Caco-2 (cell line): ENCODE measurements at regions not wholly inside any gene's neighbourhood (a gene's known extent, or its start where the extent isn't known, plus 50 kb on each side); places are given as distances from the start of the nearest gene placed in this dataset.

Source experiments
- BruUV-seq: library from RNA; stranded (reverse); fragments of 400-500 nt; replicated peaks from 2 replicates; lab custom pipeline; 2021; lab: Mats Ljungman, UMichigan
- CTCF ChIA-PET: fragments of 300-600 bp; sonication (Branson Sonifier 250); formaldehyde crosslinking; loops from one replicate; lab custom pipeline; 2022; ENCODE audit warnings: antibody characterized with exemption; lab: Charles Lee
- POLR2A ChIA-PET: fragments of 300-600 bp; sonication (Branson Sonifier 250); formaldehyde crosslinking; loops from one replicate; lab custom pipeline; 2022; ENCODE audit warnings: antibody characterized with exemption; lab: Charles Lee
- DNase-seq, 2 experiments: peaks; one replicate each; pipeline versions ENCODE4 v3.0.0 to v3.0.0-alpha.2; 2020 to 2022
- H3K27me3 ChIP-seq: replicated peaks from 2 replicates; pipeline ENCODE4 v1.6.0; 2011; ENCODE audit warnings: low read length; ENCODE audit not compliant: control insufficient read depth, insufficient read depth
- H3K36me3 ChIP-seq: 2 replicates; pipeline ENCODE4 v1.5.1; 2011; ENCODE audit warnings: low read length; ENCODE audit not compliant: control insufficient read depth, insufficient read depth
- H3K4me1 ChIP-seq: fragments of 250-450 bp; sonication (Bioruptor Pico); 2 replicates; pipeline ENCODE4 v1.5.1; 2020; ENCODE audit warnings: mild to moderate bottlenecking
- H3K4me3 ChIP-seq: 2 replicates; pipeline ENCODE4 v1.5.1; 2011; ENCODE audit warnings: low read depth, mild to moderate bottlenecking, control low read depth, low read length
- H3K9me3 ChIP-seq: fragments of 250-450 bp; sonication (Bioruptor Pico); 2 replicates; pipeline ENCODE4 v1.5.1; 2020; ENCODE audit warnings: mild to moderate bottlenecking, moderate library complexity
- H3K27ac Mint-ChIP-seq: one replicate; pipeline ENCODE4 v1.8.0; 2022; ENCODE audit warnings: mixed read lengths; ENCODE audit not compliant: unreplicated experiment
- H3K27me3 Mint-ChIP-seq: one replicate; pipeline ENCODE4 v1.8.0; 2022; ENCODE audit warnings: mixed read lengths; ENCODE audit not compliant: insufficient read depth, unreplicated experiment
- H3K36me3 Mint-ChIP-seq: one replicate; pipeline ENCODE4 v1.8.0; 2022; ENCODE audit warnings: mild to moderate bottlenecking, mixed read lengths; ENCODE audit not compliant: insufficient read depth, unreplicated experiment
- H3K4me1 Mint-ChIP-seq: one replicate; pipeline ENCODE4 v1.8.0; 2022; ENCODE audit warnings: low read depth, mixed read lengths; ENCODE audit not compliant: unreplicated experiment
- H3K4me3 Mint-ChIP-seq: one replicate; pipeline ENCODE4 v1.8.0; 2022; ENCODE audit warnings: mild to moderate bottlenecking, moderate library complexity, mixed read lengths; ENCODE audit not compliant: unreplicated experiment
- H3K9me3 Mint-ChIP-seq: one replicate; pipeline ENCODE4 v1.8.0; 2022; ENCODE audit warnings: mixed read lengths; ENCODE audit not compliant: unreplicated experiment
- intact Hi-C: fragments of 100-400 bp; cut with micrococcal nuclease; formaldehyde crosslinking; loops from one replicate; pipeline ENCODE4 v1.10.0; 2022; ENCODE audit not compliant: unreplicated experiment
- TF ChIP-seq, protein P1 (sequence below), 2 experiments: fragments of 200-600 bp in 1 of 2; IDR thresholded peaks; 1 replicate in 1 of 2; 2 replicates in 1 of 2; pipeline versions ENCODE4 v1.5.1 to v1.8.0; 2011 to 2022; ENCODE audit warnings: antibody characterized with exemption in 1 of 2, control low read depth in 1 of 2, inconsistent platforms in 1 of 2, low read depth in 1 of 2, low read length in 1 of 2, mild to moderate bottlenecking in 1 of 2, moderate library complexity in 1 of 2; ENCODE audit not compliant: insufficient read depth in 1 of 2, severe bottlenecking in 1 of 2, unreplicated experiment in 1 of 2

DNA sequence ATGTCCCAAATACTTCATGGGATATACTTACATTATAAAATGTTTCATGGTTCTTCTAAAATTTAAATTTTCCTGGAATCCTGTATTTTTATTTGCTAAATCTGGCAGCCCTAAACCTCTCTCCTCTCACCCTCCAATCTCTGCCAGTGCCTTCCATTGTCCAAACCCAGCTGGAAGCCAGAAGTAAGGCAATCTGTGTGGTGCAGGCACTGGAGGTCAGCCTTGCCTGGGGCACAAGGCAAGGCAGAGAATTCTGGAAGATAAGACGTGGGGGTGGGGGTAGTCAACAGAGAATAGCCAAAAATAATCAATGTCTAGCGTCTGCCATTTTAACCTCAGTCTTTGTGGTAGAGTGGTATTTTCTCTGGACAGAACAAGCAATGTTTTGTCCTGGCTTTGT, 381.7 kb downstream of the GPAM start:
- intact Hi-C loops = no loop called here
- Histone ChIP-seq H3K9me3 (no peaks in the 10 kb centered on the region), H3K4me1 (no peaks in the 10 kb centered on the region), H3K27me3 (no peaks in the 10 kb centered on the region), H3K36me3 (no peaks in the 10 kb centered on the region), H3K4me3 (no peak overlapping the region)
- no TSS peak for BruUV-seq
- no peaks in the 10 kb centered on the region for H3K9me3 Mint-ChIP-seq
- TF ChIP-seq, protein P1, sequence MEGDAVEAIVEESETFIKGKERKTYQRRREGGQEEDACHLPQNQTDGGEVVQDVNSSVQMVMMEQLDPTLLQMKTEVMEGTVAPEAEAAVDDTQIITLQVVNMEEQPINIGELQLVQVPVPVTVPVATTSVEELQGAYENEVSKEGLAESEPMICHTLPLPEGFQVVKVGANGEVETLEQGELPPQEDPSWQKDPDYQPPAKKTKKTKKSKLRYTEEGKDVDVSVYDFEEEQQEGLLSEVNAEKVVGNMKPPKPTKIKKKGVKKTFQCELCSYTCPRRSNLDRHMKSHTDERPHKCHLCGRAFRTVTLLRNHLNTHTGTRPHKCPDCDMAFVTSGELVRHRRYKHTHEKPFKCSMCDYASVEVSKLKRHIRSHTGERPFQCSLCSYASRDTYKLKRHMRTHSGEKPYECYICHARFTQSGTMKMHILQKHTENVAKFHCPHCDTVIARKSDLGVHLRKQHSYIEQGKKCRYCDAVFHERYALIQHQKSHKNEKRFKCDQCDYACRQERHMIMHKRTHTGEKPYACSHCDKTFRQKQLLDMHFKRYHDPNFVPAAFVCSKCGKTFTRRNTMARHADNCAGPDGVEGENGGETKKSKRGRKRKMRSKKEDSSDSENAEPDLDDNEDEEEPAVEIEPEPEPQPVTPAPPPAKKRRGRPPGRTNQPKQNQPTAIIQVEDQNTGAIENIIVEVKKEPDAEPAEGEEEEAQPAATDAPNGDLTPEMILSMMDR (IDR thresholded peaks at IDR 0.05; ENCODE audit: insufficient read depth in 1 of 2, low read depth in 1 of 2, low read length in 1 of 2, severe bottlenecking in 1 of 2, unreplicated experiment in 1 of 2) = no peak
- ChIA-PET CTCF (no interaction called here), POLR2A (no interaction called here)
- peaks cover 13% of the 10 kb centered on the region for H3K27me3 Mint-ChIP-seq
- H3K36me3 Mint-ChIP-seq = no peaks in the 10 kb centered on the region
- no peak overlapping the region for H3K27ac Mint-ChIP-seq
- H3K4me3 Mint-ChIP-seq = no peak overlapping the region
- no peak for DNase-seq
- no peaks in the 10 kb centered on the region for H3K4me1 Mint-ChIP-seq

DNA sequence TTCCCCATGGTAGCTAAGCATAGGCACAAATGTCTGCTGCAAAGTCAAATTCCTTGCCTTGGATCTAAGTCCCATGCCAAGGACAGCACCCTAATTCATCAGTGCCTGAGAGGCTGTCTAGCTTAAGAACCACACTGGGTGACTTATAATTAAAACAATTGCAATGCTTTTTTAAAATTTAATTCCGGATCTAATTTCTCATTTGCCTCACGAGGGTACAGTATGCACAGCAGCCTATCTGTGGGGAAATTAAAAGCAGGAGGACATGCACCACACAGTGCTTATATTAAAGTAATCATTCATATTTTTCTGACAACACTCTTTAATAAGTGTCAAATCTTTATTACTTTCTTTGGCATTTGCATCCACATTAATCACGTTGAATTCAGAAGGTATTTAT, 378.8 kb downstream of the GPAM start:
- DNase-seq = no peak
- Mint-ChIP-seq H3K4me1 (no peaks in the 10 kb centered on the region), H3K36me3 (no peaks in the 10 kb centered on the region), H3K9me3 (no peaks in the 10 kb centered on the region), H3K27me3 (peaks cover 16% of the 10 kb centered on the region), H3K4me3 (no peak overlapping the region), H3K27ac (no peak overlapping the region)
- intact Hi-C loops = no loop called here
- POLR2A ChIA-PET = no interaction called here
- no peaks in the 10 kb centered on the region for H3K27me3 ChIP-seq
- no peaks in the 10 kb centered on the region for H3K4me1 ChIP-seq
- TF ChIP-seq, protein P1 (IDR thresholded peaks at IDR 0.05; ENCODE audit: insufficient read depth in 1 of 2, low read depth in 1 of 2, low read length in 1 of 2, severe bottlenecking in 1 of 2, unreplicated experiment in 1 of 2) = no peak
- CTCF ChIA-PET = no interaction called here
- H3K36me3 ChIP-seq = no peaks in the 10 kb centered on the region
- no TSS peak for BruUV-seq
- H3K4me3 ChIP-seq = no peak overlapping the region
- no peaks in the 10 kb centered on the region for H3K9me3 ChIP-seq

DNA sequence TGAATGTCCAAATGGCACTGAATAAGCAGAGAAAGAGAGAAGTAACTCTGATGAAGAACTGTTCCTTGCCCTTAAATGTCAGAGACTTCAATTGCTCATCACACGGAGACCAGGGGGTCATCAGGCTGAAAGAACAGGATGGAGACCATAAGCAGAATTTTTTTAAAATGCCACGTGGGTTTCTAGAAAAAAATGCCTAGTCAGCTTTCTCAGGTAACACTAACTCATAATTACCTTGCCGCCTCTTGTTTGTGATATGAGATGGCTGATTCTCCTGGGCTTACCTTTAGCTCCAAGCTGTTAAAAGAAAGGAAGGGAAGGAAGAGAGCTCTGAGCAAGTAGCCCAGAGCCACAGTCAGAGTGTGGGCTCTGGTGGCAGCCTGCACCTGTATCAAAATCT, 372.0 kb downstream of the GPAM start:
- Histone ChIP-seq H3K4me1 (no peaks in the 10 kb centered on the region), H3K36me3 (no peaks in the 10 kb centered on the region), H3K27me3 (0 out of 2 replicates have a peak, but pooled peaks cover 2% of the 10 kb centered on the region), H3K9me3 (no peaks in the 10 kb centered on the region), H3K4me3 (no peak overlapping the region)
- Mint-ChIP-seq H3K27me3 (peaks cover 7% of the 10 kb centered on the region), H3K4me3 (no peak overlapping the region), H3K27ac (no peak overlapping the region), H3K9me3 (no peaks in the 10 kb centered on the region), H3K36me3 (no peaks in the 10 kb centered on the region), H3K4me1 (no peaks in the 10 kb centered on the region)
- TF ChIP-seq, protein P1 (IDR thresholded peaks at IDR 0.05; ENCODE audit: insufficient read depth in 1 of 2, low read depth in 1 of 2, low read length in 1 of 2, severe bottlenecking in 1 of 2, unreplicated experiment in 1 of 2) = no peak
- intact Hi-C loops = no loop called here
- ChIA-PET CTCF (no interaction called here), POLR2A (no interaction called here)
- DNase-seq = no peak
- BruUV-seq = no TSS peak
